ENCODE measurements at regions not wholly inside any gene's neighbourhood (a gene's known extent, or its start where the extent isn't known, plus 50 kb on each side); places are given as distances from the start of the nearest gene placed in this dataset.
A peak's percentile ranks its signal among the peaks of the same experiment; 100 is the strongest.
"Not testable (repeated sequence)": the region's sequence is repeated elsewhere in the genome, so short reads cannot be mapped to it uniquely, and the experiment has no call there.

DNA sequence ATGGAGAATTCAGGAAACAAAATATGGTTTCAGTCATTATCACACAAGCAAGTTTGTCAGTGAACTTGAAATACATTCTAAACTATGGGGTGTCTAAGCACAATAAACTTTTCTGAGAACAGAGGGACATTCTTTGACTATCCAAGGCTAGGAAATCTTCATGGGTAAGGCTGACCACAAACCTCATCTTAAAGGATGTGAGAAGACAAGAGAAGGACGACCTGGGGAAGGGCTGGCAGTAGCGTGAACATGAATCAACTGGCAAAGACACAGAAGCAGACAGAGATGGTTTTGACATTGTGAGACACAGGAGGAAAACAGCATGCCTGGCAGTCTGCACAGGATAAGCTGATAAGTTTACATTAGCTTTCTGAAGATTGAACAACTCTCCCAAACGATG is 752.4 kb upstream of the SLC8A1 start:
- DNase-seq (ENCODE audit: low spot score) (no peak), ATAC-seq (ENCODE audit: low read depth) (no peak)
- Histone ChIP-seq H3K27me3 (ENCODE audit: insufficient read depth, poor library complexity, severe bottlenecking) (peaks cover 3% of the 10 kb centered on the region), H3K36me3 (ENCODE audit: low read depth) (no peaks in the 10 kb centered on the region), H3K4me1 (ENCODE audit: insufficient read depth, poor library complexity, severe bottlenecking) (no peaks in the 10 kb centered on the region), H3K27ac (ENCODE audit: poor library complexity, severe bottlenecking) (no peak overlapping the region), H3K4me3 (ENCODE audit: severe bottlenecking) (no peak overlapping the region), H3K9me3 (ENCODE audit: severe bottlenecking) (no peaks in the 10 kb centered on the region)
- TF ChIP-seq, protein P1, sequence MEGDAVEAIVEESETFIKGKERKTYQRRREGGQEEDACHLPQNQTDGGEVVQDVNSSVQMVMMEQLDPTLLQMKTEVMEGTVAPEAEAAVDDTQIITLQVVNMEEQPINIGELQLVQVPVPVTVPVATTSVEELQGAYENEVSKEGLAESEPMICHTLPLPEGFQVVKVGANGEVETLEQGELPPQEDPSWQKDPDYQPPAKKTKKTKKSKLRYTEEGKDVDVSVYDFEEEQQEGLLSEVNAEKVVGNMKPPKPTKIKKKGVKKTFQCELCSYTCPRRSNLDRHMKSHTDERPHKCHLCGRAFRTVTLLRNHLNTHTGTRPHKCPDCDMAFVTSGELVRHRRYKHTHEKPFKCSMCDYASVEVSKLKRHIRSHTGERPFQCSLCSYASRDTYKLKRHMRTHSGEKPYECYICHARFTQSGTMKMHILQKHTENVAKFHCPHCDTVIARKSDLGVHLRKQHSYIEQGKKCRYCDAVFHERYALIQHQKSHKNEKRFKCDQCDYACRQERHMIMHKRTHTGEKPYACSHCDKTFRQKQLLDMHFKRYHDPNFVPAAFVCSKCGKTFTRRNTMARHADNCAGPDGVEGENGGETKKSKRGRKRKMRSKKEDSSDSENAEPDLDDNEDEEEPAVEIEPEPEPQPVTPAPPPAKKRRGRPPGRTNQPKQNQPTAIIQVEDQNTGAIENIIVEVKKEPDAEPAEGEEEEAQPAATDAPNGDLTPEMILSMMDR (IDR thresholded peaks at IDR 0.05; ENCODE audit: poor library complexity, severe bottlenecking): no peak

DNA sequence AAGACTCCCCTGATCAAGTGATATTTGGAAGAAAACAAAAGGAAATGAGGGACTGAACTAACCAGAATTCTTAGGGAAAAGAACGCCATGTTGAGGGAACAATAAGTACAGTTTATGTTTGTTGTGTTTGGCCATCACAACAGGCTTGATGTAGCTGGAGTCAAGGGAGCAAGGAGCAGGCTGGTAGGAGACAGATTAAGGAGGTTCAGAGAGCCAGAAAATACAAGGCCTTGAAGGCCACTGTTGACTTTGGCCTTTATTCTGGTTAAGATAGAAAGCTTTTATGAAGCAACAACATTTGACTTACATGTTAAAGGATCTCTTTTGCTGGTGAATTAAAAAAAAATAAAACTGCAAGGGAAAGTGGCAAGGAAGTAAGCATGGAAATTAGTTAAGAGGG is 754.1 kb upstream of the SLC8A1 start:
- no peaks in the 10 kb centered on the region for H3K9me3 ChIP-seq (ENCODE audit: severe bottlenecking)
- no peak overlapping the region for H3K4me3 ChIP-seq (ENCODE audit: severe bottlenecking)
- no peaks in the 10 kb centered on the region for H3K36me3 ChIP-seq (ENCODE audit: low read depth)
- ATAC-seq (ENCODE audit: low read depth): no peak
- H3K4me1 ChIP-seq (ENCODE audit: insufficient read depth, poor library complexity, severe bottlenecking): no peaks in the 10 kb centered on the region
- TF ChIP-seq, protein P1 (IDR thresholded peaks at IDR 0.05; ENCODE audit: poor library complexity, severe bottlenecking): no peak
- peaks cover 2% of the 10 kb centered on the region for H3K27me3 ChIP-seq (ENCODE audit: insufficient read depth, poor library complexity, severe bottlenecking)
- DNase-seq (ENCODE audit: low spot score): no peak
- no peak overlapping the region for H3K27ac ChIP-seq (ENCODE audit: poor library complexity, severe bottlenecking)

DNA sequence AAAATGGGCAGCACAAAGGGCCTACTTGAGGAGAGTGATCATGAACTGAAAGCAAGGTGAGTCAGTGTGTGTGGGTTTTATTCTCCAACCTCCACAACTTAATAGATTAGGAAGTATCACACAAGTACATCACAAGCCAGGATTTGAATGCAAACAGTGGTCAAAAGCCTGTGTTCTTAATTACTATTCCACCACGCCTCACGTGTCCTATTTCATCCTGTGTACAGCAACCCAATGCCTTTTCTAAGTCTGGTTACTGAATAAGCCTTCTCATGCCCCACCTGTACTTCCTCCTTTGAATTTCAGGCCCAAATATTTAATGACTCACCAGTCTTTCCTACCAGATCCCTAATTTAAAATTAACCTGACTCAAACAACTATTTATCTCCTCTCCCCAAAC is 755.7 kb upstream of the SLC8A1 start:
- TF ChIP-seq, protein P1 (IDR thresholded peaks at IDR 0.05; ENCODE audit: poor library complexity, severe bottlenecking): no peak

DNA sequence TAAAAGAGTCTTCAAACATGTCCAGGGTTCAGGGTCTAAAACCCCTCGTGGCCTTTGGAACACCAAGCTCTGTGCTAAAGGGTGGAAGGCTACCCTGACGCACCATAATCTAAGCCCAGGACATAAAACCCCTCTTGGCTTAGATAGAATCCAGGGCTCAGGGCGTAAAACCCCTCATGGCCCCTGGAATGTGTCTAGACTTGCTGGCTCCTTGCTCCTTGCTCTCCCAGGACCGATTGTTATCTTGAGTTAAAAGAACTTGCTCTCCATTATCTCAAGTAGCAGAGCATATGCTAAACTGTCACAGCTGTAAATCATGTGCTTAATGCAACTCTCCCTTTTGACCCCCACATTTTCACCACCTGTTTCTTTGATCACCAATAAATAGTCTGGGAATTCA is 758.1 kb upstream of the SLC8A1 start:
- not testable (repeated sequence) for H3K27ac ChIP-seq (ENCODE audit: poor library complexity, severe bottlenecking); H3K9me3 ChIP-seq (ENCODE audit: severe bottlenecking); H3K36me3 ChIP-seq (ENCODE audit: low read depth); H3K4me3 ChIP-seq (ENCODE audit: severe bottlenecking); ATAC-seq (ENCODE audit: low read depth); H3K4me1 ChIP-seq (ENCODE audit: insufficient read depth, poor library complexity, severe bottlenecking); H3K27me3 ChIP-seq (ENCODE audit: insufficient read depth, poor library complexity, severe bottlenecking); DNase-seq (ENCODE audit: low spot score)

More for the DNA sequence above, 755.7 kb upstream of the SLC8A1 start:
- H3K27ac ChIP-seq (ENCODE audit: poor library complexity, severe bottlenecking): no peak overlapping the region
- no peaks in the 10 kb centered on the region for H3K9me3 ChIP-seq (ENCODE audit: severe bottlenecking)
- H3K4me3 ChIP-seq (ENCODE audit: severe bottlenecking): no peak overlapping the region
- no peak for DNase-seq (ENCODE audit: low spot score)
- H3K4me1 ChIP-seq (ENCODE audit: insufficient read depth, poor library complexity, severe bottlenecking): no peaks in the 10 kb centered on the region
- ATAC-seq (ENCODE audit: low read depth): peak; percentile 42; the same call in 1 of the 3 replicates
- H3K27me3 ChIP-seq (ENCODE audit: insufficient read depth, poor library complexity, severe bottlenecking): no peaks in the 10 kb centered on the region
- no peaks in the 10 kb centered on the region for H3K36me3 ChIP-seq (ENCODE audit: low read depth)

DNA sequence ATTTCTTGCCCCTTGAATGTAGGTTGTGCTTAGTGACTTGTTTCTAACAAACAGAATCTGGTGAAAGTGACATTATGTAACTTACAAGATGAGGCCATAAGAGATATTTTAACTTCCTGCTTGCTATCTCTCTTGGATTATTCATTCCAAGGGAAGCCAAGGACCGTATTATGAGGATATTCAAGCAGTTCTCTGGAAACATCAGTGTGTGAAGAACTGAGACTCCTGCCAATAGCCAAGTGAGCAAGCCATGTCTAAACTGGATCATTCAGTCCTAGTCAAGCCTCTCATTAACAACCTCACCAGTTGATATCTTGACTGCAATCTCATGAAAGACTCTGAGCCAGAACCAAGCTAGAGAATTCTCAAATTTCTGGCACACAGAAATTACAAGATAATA is 765.1 kb upstream of the SLC8A1 start:
- TF ChIP-seq, protein P1 (IDR thresholded peaks at IDR 0.05; ENCODE audit: poor library complexity, severe bottlenecking): no peak
- DNase-seq (ENCODE audit: low spot score): no peak

More for the DNA sequence above, 765.1 kb upstream of the SLC8A1 start:
- Histone ChIP-seq H3K4me1 (ENCODE audit: insufficient read depth, poor library complexity, severe bottlenecking) (no peaks in the 10 kb centered on the region), H3K36me3 (ENCODE audit: low read depth) (no peaks in the 10 kb centered on the region), H3K27me3 (ENCODE audit: insufficient read depth, poor library complexity, severe bottlenecking) (no peaks in the 10 kb centered on the region), H3K4me3 (ENCODE audit: severe bottlenecking) (no peak overlapping the region), H3K9me3 (ENCODE audit: severe bottlenecking) (no peaks in the 10 kb centered on the region), H3K27ac (ENCODE audit: poor library complexity, severe bottlenecking) (no peak overlapping the region)
- ATAC-seq (ENCODE audit: low read depth): no peak

Data from RWPE2 (cell line).